ENCODE measurements at regions not wholly inside any gene's neighbourhood (a gene's known extent, or its start where the extent isn't known, plus 50 kb on each side); places are given as distances from the start of the nearest gene placed in this dataset.
A peak's percentile ranks its signal among the peaks of the same experiment; 100 is the strongest.
"Not testable (repeated sequence)": the region's sequence is repeated elsewhere in the genome, so short reads cannot be mapped to it uniquely, and the experiment has no call there.

- H3K27ac Mint-ChIP-seq (ENCODE audit: unreplicated experiment) = no peak overlapping the region
- H3K9me3 Mint-ChIP-seq (ENCODE audit: unreplicated experiment) = no peaks in the 10 kb centered on the region
- H3K4me1 Mint-ChIP-seq (ENCODE audit: unreplicated experiment) = no peaks in the 10 kb centered on the region
- no peaks in the 10 kb centered on the region for H3K36me3 Mint-ChIP-seq (ENCODE audit: low read depth, unreplicated experiment)
- peaks cover 2% of the 10 kb centered on the region for H3K27me3 Mint-ChIP-seq (ENCODE audit: unreplicated experiment)
- TF ChIP-seq CTCF (IDR thresholded peaks at IDR 0.05; ENCODE audit: unreplicated experiment) = no peak
- DNase-seq (ENCODE audit: low spot score) = no peak
- no peak overlapping the region for H3K4me3 Mint-ChIP-seq (ENCODE audit: unreplicated experiment)
These were observed 69.7 kb downstream of the BMP15 start for GRCh38 chrX:50980251-50980650.

- H3K4me1 Mint-ChIP-seq (ENCODE audit: unreplicated experiment) = no peaks in the 10 kb centered on the region
- peak; percentile 25 for DNase-seq (ENCODE audit: low spot score)
- no peak overlapping the region for H3K4me3 Mint-ChIP-seq (ENCODE audit: unreplicated experiment)
- H3K9me3 Mint-ChIP-seq (ENCODE audit: unreplicated experiment) = no peaks in the 10 kb centered on the region
- peaks cover 2% of the 10 kb centered on the region for H3K27me3 Mint-ChIP-seq (ENCODE audit: unreplicated experiment)
- no peaks in the 10 kb centered on the region for H3K36me3 Mint-ChIP-seq (ENCODE audit: low read depth, unreplicated experiment)
- peak; percentile 32 for TF ChIP-seq CTCF (IDR thresholded peaks at IDR 0.05; ENCODE audit: unreplicated experiment)
- H3K27ac Mint-ChIP-seq (ENCODE audit: unreplicated experiment) = no peak overlapping the region
These were observed 78.1 kb downstream of the BMP15 start for GRCh38 chrX:50988649-50989048.

- Mint-ChIP-seq H3K27me3 (ENCODE audit: unreplicated experiment) (no peaks in the 10 kb centered on the region), H3K27ac (ENCODE audit: unreplicated experiment) (no peak overlapping the region), H3K4me1 (ENCODE audit: unreplicated experiment) (no peaks in the 10 kb centered on the region), H3K9me3 (ENCODE audit: unreplicated experiment) (no peaks in the 10 kb centered on the region), H3K4me3 (ENCODE audit: unreplicated experiment) (no peak overlapping the region), H3K36me3 (ENCODE audit: low read depth, unreplicated experiment) (no peaks in the 10 kb centered on the region)
- TF ChIP-seq CTCF (IDR thresholded peaks at IDR 0.05; ENCODE audit: unreplicated experiment) = no peak
- no peak for DNase-seq (ENCODE audit: low spot score)
These were observed 86.4 kb downstream of the BMP15 start for GRCh38 chrX:50996930-50997329.

- not testable (repeated sequence) for H3K4me1 Mint-ChIP-seq (ENCODE audit: unreplicated experiment); DNase-seq (ENCODE audit: low spot score); H3K36me3 Mint-ChIP-seq (ENCODE audit: low read depth, unreplicated experiment); H3K9me3 Mint-ChIP-seq (ENCODE audit: unreplicated experiment); H3K27ac Mint-ChIP-seq (ENCODE audit: unreplicated experiment); H3K4me3 Mint-ChIP-seq (ENCODE audit: unreplicated experiment); H3K27me3 Mint-ChIP-seq (ENCODE audit: unreplicated experiment)
These were observed 89.8 kb downstream of the BMP15 start for GRCh38 chrX:51000384-51000783.

- H3K27ac Mint-ChIP-seq (ENCODE audit: unreplicated experiment); DNase-seq (ENCODE audit: low spot score); H3K9me3 Mint-ChIP-seq (ENCODE audit: unreplicated experiment); H3K4me1 Mint-ChIP-seq (ENCODE audit: unreplicated experiment); H3K4me3 Mint-ChIP-seq (ENCODE audit: unreplicated experiment); H3K27me3 Mint-ChIP-seq (ENCODE audit: unreplicated experiment); H3K36me3 Mint-ChIP-seq (ENCODE audit: low read depth, unreplicated experiment): not testable (repeated sequence)
These were observed 91.4 kb downstream of the BMP15 start for GRCh38 chrX:51001733-51002632.

- peaks cover 2% of the 10 kb centered on the region for H3K27me3 Mint-ChIP-seq (ENCODE audit: unreplicated experiment)
- no peak for TF ChIP-seq CTCF (IDR thresholded peaks at IDR 0.05; ENCODE audit: unreplicated experiment)
- no peak for DNase-seq (ENCODE audit: low spot score)
- no peak overlapping the region for H3K27ac Mint-ChIP-seq (ENCODE audit: unreplicated experiment)
- no peak overlapping the region for H3K4me3 Mint-ChIP-seq (ENCODE audit: unreplicated experiment)
- no peaks in the 10 kb centered on the region for H3K9me3 Mint-ChIP-seq (ENCODE audit: unreplicated experiment)
- no peaks in the 10 kb centered on the region for H3K36me3 Mint-ChIP-seq (ENCODE audit: low read depth, unreplicated experiment)
- no peaks in the 10 kb centered on the region for H3K4me1 Mint-ChIP-seq (ENCODE audit: unreplicated experiment)
These were observed 95.5 kb downstream of the BMP15 start for GRCh38 chrX:51006064-51006463.

Measured in endothelial cell (in vitro differentiated cells).